ENCODE measurements at regions not wholly inside any gene's neighbourhood (a gene's known extent, or its start where the extent isn't known, plus 50 kb on each side); places are given as distances from the start of the nearest gene placed in this dataset.

DNA sequence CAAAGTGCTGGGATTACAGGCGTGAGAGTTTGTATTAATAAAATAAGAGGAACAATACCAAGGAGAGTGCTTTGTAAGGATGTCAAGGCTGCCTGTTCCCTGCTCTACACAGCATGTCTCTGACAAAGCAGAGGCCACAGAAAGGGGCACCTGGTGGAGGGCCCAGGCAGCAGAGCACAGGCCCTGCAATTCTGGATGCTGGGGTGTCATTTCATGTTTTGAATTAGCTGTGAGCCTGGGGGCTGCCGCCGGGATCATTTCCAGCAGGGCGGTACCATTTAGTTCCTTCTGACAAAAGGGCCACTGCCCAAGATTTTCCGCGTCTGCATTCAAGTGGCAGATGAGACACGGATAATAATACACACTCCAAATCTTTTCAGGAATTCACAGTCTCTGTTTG, 396.9 kb downstream of the GADD45G start:
- TF ChIP-seq FOXM1 (IDR thresholded peaks at IDR 0.05; ENCODE audit: borderline replicate concordance, low read depth) (no peak), RAD21 (IDR thresholded peaks at IDR 0.05; ENCODE audit: low read depth) (no peak), TAF1 (IDR thresholded peaks at IDR 0.05; ENCODE audit: low read depth) (no peak), CREB1 (IDR thresholded peaks at IDR 0.05; ENCODE audit: low read depth) (no peak), EGR1 (IDR thresholded peaks at IDR 0.05) (no peak), TCF12 (IDR thresholded peaks at IDR 0.05; ENCODE audit: low read depth) (no peak), ZBTB7A (IDR thresholded peaks at IDR 0.05; ENCODE audit: low read depth) (no peak), NFIC (IDR thresholded peaks at IDR 0.05) (no peak), EP300 (IDR thresholded peaks at IDR 0.05; ENCODE audit: borderline replicate concordance) (no peak), YY1 (IDR thresholded peaks at IDR 0.05; ENCODE audit: low read depth) (no peak), CEBPB (IDR thresholded peaks at IDR 0.05) (no peak), TEAD4 (IDR thresholded peaks at IDR 0.05) (no peak)
- TF ChIP-seq, protein P1, sequence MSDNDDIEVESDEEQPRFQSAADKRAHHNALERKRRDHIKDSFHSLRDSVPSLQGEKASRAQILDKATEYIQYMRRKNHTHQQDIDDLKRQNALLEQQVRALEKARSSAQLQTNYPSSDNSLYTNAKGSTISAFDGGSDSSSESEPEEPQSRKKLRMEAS (IDR thresholded peaks at IDR 0.05), result no peak
- TF ChIP-seq, protein P2, sequence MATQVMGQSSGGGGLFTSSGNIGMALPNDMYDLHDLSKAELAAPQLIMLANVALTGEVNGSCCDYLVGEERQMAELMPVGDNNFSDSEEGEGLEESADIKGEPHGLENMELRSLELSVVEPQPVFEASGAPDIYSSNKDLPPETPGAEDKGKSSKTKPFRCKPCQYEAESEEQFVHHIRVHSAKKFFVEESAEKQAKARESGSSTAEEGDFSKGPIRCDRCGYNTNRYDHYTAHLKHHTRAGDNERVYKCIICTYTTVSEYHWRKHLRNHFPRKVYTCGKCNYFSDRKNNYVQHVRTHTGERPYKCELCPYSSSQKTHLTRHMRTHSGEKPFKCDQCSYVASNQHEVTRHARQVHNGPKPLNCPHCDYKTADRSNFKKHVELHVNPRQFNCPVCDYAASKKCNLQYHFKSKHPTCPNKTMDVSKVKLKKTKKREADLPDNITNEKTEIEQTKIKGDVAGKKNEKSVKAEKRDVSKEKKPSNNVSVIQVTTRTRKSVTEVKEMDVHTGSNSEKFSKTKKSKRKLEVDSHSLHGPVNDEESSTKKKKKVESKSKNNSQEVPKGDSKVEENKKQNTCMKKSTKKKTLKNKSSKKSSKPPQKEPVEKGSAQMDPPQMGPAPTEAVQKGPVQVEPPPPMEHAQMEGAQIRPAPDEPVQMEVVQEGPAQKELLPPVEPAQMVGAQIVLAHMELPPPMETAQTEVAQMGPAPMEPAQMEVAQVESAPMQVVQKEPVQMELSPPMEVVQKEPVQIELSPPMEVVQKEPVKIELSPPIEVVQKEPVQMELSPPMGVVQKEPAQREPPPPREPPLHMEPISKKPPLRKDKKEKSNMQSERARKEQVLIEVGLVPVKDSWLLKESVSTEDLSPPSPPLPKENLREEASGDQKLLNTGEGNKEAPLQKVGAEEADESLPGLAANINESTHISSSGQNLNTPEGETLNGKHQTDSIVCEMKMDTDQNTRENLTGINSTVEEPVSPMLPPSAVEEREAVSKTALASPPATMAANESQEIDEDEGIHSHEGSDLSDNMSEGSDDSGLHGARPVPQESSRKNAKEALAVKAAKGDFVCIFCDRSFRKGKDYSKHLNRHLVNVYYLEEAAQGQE (IDR thresholded peaks at IDR 0.05; ENCODE audit: low read depth), result no peak
- TF ChIP-seq, protein P3, sequence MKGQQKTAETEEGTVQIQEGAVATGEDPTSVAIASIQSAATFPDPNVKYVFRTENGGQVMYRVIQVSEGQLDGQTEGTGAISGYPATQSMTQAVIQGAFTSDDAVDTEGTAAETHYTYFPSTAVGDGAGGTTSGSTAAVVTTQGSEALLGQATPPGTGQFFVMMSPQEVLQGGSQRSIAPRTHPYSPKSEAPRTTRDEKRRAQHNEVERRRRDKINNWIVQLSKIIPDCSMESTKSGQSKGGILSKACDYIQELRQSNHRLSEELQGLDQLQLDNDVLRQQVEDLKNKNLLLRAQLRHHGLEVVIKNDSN (IDR thresholded peaks at IDR 0.05), result no peak

DNA sequence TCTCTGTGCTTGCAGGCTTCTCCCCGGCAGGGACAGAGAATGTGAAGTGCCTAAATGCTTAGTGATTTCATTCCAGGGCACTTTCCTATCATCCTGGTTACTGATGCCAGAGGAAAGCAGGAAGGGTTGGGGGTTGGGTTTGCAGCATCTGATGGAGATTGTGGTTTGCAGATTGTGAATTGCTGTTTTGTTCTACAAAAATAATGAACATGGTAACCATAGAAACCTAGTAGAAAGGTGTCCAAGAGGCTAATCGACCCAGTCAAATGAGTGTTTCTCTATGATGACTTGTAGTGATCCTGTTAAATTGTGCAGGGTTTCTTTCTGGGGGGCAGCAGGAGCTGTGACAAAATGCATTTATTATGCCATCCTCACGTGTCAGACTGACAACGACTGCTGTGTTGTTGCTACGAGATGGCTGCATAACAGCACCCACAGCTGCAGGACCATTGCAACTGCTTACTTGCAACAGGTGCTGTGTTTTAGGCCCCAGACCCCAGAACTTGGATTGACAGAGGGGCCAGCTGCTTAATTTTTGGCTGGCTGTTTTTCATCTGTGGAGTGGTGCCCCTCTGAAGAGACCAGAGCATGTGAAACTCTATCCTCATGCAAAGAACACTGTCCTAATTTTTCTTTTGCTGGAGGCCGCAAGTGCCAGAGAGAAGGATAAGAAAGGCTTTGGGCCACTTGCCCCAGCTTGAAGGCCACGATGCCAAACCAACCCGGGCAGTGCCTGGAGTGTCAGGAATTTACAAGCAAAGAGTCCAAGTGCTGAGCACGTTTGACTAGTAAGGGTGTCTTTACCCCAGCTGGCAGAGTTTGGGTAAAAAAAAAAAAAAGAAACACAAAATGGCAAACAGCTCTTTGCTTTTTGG, 397.8 kb downstream of the GADD45G start:
- TF ChIP-seq, protein P2 (IDR thresholded peaks at IDR 0.05; ENCODE audit: low read depth), result no peak
- TF ChIP-seq FOXM1 (IDR thresholded peaks at IDR 0.05; ENCODE audit: borderline replicate concordance, low read depth), result no peak
- TF ChIP-seq TEAD4 (IDR thresholded peaks at IDR 0.05), result no peak
- no peak for TF ChIP-seq NFIC (IDR thresholded peaks at IDR 0.05)
- no peak for TF ChIP-seq CEBPB (IDR thresholded peaks at IDR 0.05)
- no peak for TF ChIP-seq YY1 (IDR thresholded peaks at IDR 0.05; ENCODE audit: low read depth)
- TF ChIP-seq, protein P3 (IDR thresholded peaks at IDR 0.05), result no peak
- TF ChIP-seq RAD21 (IDR thresholded peaks at IDR 0.05; ENCODE audit: low read depth), result no peak
- TF ChIP-seq EP300 (IDR thresholded peaks at IDR 0.05; ENCODE audit: borderline replicate concordance), result no peak
- no peak for TF ChIP-seq CREB1 (IDR thresholded peaks at IDR 0.05; ENCODE audit: low read depth)

DNA sequence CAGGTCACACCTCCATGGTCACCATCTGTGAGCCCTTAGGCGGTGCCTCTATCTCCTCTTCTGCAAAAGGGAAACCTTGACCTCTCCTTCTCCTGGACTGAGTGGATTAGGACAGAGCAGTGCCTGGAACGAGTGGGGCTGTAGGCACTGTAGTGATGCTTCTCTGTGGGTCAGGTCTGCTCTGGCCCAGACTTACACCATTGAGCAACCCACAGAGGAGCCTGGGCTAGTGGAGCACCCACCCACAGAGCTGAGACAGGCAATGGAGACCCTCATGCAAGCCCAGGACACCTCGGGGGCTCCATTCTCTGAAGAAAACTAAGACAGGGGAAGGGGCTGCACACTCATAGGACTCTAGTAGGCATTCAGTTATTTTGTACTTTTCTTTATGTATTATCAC, 400.6 kb downstream of the GADD45G start:
- TF ChIP-seq, protein P3 (IDR thresholded peaks at IDR 0.05), result no peak
- no peak for TF ChIP-seq CREB1 (IDR thresholded peaks at IDR 0.05; ENCODE audit: low read depth)

DNA sequence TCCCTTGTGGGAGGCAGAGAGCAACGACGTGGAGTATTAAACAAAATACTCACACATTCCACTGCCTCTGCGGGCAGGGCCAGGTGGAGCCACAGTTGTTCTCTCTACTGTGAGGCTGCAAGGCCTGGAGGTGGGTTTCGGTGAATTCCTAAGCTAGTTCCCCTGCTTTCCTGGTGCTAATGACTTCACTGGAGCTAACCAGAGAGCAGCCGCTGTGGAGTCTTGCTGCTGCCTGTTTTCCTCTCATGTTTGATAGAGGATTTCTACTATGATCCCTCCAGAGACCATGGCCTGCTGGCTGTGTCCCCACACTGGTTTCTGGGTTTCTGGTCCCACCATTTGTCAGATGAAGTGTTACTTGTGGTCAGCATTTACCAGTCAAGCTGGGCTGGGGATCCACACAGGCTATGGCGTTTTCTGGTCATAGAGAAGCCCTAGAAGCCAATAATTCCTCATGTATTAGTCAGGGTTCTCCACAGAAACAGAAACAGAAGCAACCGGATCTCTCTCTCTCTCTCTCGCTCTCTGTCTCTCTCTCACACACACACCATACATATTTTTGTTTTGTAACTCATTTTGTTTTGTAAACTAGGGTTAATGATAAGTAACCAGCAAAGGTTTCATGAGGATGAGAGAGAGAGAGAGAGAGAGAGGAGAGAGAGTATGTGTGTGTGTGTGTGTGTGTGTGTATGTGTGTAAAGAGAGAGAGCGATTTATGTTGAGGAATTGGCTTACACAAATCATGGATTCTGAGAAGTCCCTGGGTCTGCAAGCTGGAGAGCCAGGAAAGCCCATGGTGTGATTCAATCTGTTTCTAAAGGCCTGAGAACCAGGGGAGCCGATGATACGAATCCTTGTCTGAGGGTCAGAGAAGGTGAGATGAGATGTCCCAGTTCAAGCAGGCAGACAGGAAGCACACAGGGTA, 403.0 kb downstream of the GADD45G start:
- TF ChIP-seq CEBPB (IDR thresholded peaks at IDR 0.05), result no peak
- TF ChIP-seq, protein P2 (IDR thresholded peaks at IDR 0.05; ENCODE audit: low read depth), result no peak
- TF ChIP-seq NFIC (IDR thresholded peaks at IDR 0.05), result no peak
- no peak for TF ChIP-seq EGR1 (IDR thresholded peaks at IDR 0.05)
- TF ChIP-seq, protein P1 (IDR thresholded peaks at IDR 0.05), result no peak
- no peak for TF ChIP-seq TCF12 (IDR thresholded peaks at IDR 0.05; ENCODE audit: low read depth)
- TF ChIP-seq ZBTB7A (IDR thresholded peaks at IDR 0.05; ENCODE audit: low read depth), result no peak
- TF ChIP-seq FOXM1 (IDR thresholded peaks at IDR 0.05; ENCODE audit: borderline replicate concordance, low read depth), result no peak
- no peak for TF ChIP-seq CREB1 (IDR thresholded peaks at IDR 0.05; ENCODE audit: low read depth)
- TF ChIP-seq TAF1 (IDR thresholded peaks at IDR 0.05; ENCODE audit: low read depth), result no peak
- TF ChIP-seq YY1 (IDR thresholded peaks at IDR 0.05; ENCODE audit: low read depth), result no peak
- no peak for TF ChIP-seq RAD21 (IDR thresholded peaks at IDR 0.05; ENCODE audit: low read depth)
- no peak for TF ChIP-seq TEAD4 (IDR thresholded peaks at IDR 0.05)
